HG03469 (cell line): ENCODE measurements at regions not wholly inside any gene's neighbourhood (a gene's known extent, or its start where the extent isn't known, plus 50 kb on each side); places are given as distances from the start of the nearest gene placed in this dataset.

Experiments
- ATAC-seq: cut with Tn5 transposase; IDR thresholded peaks from one replicate; pipeline ENCODE4 v1.9.1; 2021; ENCODE audit warnings: mild to moderate bottlenecking, moderate library complexity, moderate number of reproducible peaks; ENCODE audit not compliant: unreplicated experiment

GRCh38 chr5:157933005-157933404, 74.1 kb upstream of the CLINT1 start:
- ATAC-seq, result no peak

DNA sequence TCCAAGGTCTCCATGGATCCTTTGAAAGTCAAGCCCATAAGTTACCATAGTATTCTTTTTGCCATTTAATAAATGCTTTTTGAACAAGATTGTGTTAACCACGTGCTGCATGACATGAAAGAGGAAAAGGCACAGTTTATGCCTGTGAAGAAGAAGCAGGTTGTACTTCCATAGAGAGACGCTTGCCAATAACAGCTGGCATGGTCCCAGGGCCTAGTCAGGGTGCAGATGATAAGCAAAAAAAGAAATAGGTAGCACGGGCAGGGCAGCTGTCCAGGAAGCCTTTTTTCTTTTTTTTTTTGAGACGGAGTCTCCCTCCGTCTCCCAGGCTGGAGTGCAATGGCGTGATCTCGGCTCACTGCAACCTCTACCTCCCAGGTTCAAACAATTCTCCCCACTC, 71.8 kb upstream of the CLINT1 start:
- no peak for ATAC-seq

DNA sequence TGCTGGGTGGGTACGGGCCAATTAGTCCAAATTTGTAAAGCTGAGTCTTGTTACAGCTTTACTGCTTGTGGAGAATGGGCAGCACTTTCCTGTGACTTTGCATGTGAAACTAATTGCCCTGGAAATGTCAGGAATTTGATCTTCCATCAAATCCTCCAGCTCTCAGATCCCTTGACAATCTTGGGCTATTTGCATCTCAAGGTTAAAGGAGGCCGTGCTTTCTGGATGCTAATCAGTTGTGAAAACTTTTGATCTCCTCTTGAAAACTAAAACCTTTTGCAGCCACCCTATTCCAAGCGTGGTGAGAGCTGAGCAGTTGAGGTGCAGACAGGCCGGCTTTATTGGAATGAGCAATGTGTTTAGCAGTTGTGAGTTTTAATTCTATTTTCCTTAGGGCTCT, 68.0 kb upstream of the CLINT1 start:
- no peak for ATAC-seq

DNA sequence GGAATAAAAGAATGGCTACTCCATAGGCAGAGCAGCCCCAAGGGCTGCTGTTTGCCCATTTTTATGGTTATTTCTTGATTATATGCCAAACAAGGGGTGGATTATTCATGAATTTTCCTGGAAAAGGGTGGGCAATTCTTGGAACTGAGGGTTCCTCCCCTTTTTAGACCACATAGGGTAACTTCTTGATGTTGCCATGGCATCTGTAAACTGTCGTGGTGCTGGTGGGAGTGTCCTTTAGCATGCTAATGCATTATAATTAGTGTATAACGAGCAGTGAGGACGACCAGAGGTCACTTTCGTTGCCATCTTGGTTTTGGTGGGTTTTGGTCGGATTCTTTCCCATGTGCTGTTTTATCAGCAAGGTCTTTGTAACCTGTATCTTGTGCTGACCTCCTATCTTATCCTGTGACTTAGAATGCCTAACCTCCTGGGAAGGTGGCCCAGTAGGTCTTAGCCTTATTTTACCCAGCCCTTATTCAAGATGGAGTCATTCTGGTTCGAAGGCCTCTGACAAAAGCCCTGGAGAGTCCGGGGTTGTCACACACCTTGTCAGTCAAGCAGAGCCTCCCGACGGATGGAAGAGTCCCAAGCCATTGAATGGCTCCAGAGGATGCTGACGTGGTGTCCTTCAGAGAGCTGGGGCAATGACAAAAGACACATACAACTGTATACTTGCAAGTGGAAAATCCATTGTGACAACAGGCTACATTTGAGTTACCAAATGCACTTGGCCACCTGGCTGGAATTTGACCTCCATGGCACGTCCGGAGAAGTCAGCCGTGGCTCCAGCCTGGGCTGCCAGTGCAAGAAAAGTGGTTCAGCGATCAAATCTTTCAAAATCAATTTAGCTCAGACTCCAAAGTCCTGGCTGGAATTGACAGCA, 67.1 kb upstream of the CLINT1 start:
- no peak for ATAC-seq

GRCh38 chr5:157924931-157925729, 66.2 kb upstream of the CLINT1 start:
- ATAC-seq, result no peak

GRCh38 chr5:157924490-157924889, 65.5 kb upstream of the CLINT1 start:
- ATAC-seq, result no peak

DNA sequence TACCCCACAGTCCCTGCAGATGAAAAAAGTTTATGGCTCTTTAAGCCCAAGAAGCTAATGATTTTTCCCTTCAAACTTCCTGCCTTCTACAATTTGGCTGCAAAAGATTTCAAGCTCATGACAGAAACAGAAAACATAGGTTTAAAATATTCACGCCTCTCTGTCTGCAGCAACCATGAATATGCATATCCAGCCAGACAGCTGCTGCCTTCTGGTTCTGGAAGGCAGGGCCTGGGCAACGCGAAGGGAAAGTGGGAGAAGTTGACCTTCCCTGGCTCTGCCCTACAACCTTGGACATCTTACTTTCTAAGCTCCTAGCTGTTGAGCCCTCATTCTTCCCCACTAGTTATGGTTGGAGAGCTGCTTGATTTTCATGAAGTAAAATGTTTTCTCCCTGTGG, 64.8 kb upstream of the CLINT1 start:
- ATAC-seq, result no peak

GRCh38 chr5:157922026-157922425, 63.1 kb upstream of the CLINT1 start:
- no peak for ATAC-seq

DNA sequence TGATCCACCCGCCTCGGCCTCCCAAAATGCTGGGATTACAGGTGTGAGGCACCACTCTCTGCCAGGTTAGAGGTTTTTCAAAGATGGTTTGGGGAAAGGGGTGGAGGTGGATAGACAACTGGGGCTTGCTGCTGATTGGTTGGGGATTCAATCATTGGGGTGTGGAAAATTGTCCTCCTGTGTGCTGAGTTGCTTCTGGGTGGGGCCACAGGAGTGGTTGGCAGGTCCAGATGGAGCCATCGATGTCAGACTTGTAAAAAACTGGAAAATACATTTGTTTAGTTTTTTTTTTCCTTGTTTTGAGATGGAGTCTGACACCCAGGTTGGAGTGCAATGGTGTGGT, 61.9 kb upstream of the CLINT1 start:
- ATAC-seq, result no peak

DNA sequence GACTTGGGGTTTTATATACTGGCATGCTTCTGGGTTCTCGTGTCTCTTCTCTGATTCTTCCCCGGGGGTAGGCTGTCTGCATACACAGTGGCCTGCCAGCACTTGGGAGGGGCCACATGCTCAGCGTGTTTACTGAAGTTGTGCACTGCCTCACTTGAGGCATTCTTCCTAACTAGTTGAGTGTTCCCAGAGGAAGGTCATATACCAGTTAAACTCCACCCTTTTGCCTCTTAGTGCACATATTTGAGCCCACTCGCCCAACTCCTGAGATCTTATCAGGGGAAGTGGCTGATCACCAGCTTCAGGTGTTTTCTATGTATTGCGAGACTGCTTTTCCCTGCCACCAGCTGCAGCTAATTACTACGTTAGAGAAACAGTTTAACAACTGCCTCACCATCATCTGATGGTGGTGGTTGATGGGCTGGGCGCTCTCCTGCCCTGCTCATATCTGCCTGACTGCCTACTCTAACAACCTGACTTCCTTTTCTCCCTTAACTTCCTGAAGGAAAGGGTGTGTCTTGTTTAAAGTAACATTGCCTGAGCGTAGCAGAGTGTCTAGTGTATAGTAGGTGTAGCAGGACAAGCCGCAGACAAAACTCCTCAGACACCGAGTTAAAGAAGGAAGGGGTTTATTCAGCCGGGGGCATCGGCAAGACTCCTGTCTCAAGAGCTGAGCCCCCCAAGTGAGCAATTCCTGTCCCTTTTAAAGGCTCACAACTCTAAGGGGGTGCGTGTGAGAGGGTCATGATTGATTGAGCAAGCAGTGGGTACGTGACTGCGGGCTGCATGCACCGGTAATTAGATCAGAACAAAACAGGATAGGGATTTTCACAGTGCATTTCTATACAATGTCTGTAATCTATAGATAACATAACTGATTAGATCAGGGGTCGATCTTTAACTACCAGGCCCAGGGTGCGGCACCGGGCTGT, 60.1 kb upstream of the CLINT1 start:
- ATAC-seq, result no peak

- no peak for ATAC-seq
These were observed 59.2 kb upstream of the CLINT1 start for GRCh38 chr5:157917899-157918809.

DNA sequence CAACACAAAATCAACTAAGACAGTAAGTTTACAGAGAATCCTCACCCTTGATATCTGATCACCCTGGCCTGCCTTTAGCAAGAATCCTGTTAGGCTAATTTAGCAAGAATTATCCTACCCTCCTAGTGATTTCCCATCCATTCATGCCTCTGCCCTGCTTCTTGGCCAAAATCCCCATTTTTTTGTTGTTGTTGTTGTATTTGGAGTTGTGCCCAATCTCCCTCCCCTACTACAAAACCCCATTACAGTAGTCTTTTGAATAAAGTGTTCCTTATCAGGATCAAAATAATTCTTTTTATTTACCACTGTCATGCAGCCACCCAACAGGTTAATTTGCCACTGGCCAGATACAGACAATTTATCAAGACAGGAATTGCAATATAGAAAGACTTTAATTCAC, 58.5 kb upstream of the CLINT1 start:
- no peak for ATAC-seq

DNA sequence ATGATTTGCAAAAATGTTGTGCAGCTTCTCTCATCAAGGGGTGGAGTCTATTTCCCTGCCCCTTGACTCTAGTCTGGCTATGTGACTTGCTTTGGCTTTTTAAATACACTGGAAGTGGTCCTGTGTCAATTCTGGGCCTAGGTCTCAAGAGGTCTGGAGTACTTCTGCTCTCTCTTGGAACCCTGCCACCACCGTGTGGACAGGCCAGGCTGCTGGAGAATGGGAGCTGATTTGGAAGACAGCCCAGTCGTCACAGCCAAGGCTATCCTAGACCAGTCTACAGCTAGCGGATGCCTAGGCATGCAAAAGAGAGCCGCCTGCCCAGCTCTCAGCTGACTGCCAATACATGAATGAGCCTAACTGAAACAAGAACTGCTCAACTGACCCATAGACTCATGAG, 56.7 kb upstream of the CLINT1 start:
- no peak for ATAC-seq

DNA sequence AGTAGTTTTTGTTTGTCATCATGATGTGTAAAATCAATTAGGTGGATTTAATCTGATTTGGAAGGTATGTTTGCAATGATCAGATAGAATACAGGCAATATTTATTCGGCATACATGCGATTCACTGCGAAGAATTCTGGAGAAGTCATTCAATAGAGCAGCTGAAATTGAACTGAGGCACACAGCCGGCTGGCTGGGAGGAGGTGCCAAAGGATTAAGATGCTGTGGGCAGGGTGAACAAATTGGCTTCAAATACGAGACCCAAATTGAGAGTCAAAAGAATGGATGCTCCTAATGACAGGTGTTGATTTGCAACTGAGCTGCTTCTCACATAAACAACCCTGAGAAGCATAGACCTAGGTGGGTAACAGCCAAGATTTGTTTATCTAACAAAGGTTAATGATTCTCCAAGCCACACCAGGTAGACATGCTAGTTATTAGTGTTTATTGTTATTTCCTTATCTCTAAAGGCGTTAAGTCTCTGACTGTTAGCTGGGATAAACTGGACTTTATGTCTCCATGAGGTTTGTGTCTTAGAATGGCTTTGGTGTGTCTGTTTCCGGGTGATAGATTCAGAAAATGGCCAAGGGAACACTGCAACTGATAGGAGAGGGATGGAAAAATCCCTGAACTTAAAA, 55.3 kb upstream of the CLINT1 start:
- ATAC-seq, result no peak

DNA sequence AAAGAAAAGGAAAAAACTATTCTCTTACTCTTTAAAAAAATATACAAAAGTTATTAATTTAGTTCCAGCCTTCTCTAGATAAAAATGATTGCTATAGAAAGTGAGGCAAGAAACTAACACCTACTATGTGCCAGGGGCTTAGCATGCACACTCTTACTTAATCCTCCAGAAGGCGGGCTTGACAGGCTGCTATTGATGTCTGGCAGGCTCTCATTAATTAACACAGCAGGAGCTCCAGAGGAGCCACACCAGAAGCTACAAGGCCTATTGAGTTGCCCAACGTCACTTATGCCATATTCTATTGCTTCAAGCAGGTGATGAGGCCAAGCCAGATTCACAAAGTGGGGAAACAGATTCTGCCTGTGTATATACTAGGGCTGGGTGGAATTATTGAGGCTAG, 54.6 kb upstream of the CLINT1 start:
- ATAC-seq, result no peak

DNA sequence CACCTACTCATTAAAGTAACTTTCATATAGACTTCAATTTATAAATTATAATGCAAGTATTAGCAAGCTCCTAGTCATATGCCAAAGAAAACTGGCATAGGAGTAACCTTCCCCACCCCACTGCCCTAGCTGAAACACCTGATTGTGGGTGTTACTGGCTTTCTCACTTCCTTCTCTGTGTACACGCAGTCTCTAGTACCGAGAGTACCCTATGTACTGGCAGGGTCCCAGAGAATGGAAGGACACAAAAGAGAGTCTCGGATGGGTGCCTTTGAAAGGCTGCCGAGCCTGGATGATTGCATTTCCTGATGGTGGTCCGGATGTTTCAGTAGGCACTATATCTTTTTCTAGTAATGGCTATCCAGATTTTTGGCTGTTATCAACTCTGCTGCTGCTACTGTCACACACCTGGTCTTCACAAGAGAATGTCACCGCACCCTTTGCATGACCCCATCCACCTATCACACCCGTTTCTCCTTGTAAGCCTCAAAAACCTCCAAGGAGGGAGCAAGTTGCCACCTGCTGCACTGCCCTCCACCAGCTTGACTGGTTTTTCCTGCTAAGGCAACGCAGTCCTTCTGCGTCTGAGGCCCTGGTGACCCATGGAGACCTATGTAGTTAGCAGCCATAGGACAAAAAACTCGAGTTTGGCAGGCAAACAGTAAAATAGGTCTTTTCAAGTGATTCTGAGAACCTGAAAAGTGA, 53.8 kb upstream of the CLINT1 start:
- peak; percentile 93 for ATAC-seq

GRCh38 chr5:157911568-157911967, 52.6 kb upstream of the CLINT1 start:
- no peak for ATAC-seq
